GM21367 (cell line): ENCODE measurements at regions not wholly inside any gene's neighbourhood (a gene's known extent, or its start where the extent isn't known, plus 50 kb on each side); places are given as distances from the start of the nearest gene placed in this dataset.
A peak's percentile ranks its signal among the peaks of the same experiment; 100 is the strongest.
"Not testable (repeated sequence)": the region's sequence is repeated elsewhere in the genome, so short reads cannot be mapped to it uniquely, and the experiment has no call there.

ENCODE experiments used
- ATAC-seq: cut with Tn5 transposase; IDR thresholded peaks from one replicate; pipeline ENCODE4 v1.9.1; 2021; ENCODE audit not compliant: unreplicated experiment

DNA sequence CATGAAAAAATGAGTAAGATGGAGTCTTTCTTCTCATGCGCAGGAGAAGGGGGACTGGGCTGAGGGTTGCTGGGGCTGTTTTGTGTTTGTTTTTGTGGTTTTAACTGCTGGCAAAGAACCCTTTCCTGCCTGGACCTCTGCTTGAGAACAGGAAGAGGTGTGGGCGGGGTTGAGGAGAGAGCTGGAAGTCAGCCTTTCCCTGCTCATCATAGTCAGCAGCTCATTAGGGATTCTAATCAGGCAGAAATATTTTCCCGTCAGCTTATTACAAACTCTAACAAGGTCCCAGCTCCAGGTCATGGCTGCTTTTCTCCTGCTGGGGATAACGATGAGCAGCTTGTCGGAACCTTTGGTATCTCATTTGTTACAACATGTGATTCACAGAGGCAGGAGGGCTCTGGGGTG is 185.0 kb upstream of the NRXN3 start:
- ATAC-seq, result no peak

DNA sequence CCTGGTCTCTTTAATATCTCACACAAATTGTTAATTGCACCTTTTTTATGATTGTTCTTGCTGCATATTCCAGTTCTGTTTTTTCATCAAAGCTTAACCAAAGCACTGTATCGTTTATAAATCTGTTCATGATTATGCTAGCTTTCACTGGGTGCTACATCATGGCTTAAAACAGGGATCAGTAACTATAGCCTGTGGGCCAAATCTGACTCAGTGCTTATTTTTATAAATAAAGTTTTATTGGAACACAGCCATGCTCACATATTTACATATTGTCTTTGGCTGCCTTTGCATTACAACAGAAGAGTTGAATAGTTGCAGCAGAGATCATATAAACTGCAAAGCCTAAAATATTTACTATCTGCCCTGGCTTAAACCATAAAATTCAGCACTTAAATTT is 183.4 kb upstream of the NRXN3 start:
- no peak for ATAC-seq

DNA sequence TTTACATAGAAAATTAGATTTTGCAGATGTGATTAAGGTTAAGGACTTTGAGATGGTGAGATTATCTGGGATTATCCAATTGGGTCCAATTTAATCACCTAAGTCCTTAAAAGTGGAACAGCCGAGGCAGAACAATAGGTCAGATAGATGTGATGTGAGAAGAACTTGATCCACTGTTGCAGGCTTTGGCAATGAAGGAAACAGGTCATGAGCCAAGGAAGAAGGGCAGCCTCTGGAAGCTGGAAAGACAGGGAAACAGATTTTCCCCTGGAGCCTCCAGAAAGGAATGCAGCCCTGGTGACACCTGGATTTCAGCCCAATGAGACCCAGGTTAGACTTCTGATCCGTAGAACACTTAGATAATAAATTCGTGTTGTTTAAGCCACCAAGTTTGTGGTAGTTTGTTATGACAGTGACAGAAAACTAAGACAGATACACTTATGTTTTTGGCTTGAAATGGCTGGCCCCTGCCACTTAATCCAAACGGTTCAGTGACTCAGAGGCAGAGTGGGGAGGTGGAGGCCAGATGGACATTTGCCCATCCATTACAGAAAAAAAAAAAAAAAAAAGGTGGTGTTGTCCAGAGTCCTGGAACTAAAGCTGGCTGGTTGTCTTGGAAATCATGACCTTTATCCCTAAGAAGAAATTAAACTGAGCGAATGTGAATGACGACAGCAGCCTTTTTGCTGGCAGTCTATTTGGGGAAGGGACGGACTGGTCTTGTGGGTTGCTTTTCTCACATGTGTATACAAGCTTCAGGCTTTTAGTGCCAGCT is 181.9 kb upstream of the NRXN3 start:
- no peak for ATAC-seq

DNA sequence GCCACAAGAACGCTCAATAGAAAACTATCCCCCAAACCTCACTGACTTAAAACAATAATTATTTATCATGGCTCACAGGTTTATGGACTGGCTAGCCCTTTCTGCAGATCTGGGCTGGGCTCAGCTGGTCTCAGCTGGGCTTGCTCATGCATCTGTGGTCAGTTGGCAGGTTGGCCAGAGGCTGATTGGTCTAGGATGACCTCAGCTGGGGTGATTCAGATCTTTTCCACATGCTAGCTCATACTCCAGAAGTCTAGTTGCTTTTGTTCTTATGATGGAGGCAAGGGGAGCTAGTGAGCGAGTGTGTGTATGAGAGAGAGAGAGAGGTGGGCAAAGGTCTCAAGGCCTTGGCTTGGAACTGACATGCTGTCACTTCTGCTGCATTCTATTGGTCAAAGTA is 181.2 kb upstream of the NRXN3 start:
- ATAC-seq, result no peak

DNA sequence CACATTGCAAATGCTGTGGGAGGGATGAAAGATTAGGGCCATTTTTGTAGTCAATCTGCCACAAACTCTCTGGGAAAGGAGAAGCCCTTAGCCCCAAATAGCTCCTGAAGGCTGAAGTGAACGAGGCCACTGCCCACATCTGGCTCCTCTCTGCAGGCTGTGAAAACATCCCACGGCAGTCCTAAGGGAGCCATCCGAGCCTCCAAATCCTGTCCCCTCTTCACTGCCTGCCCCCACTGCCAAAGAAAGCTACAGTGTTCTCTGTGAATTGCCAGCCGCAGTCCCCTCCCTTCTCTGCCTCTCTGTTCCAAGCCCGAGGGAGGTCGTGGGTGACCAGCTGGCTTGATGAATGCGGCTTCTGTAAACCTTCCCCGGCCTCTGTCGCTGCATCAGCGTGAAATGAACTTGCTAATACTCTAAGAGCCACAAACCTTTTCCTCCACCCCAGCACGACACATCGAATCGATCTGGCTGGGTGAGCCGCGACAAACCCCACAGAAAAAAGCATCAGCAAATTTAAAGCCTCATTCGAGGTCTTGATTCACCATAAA is 180.7 kb upstream of the NRXN3 start:
- ATAC-seq, result no peak

DNA sequence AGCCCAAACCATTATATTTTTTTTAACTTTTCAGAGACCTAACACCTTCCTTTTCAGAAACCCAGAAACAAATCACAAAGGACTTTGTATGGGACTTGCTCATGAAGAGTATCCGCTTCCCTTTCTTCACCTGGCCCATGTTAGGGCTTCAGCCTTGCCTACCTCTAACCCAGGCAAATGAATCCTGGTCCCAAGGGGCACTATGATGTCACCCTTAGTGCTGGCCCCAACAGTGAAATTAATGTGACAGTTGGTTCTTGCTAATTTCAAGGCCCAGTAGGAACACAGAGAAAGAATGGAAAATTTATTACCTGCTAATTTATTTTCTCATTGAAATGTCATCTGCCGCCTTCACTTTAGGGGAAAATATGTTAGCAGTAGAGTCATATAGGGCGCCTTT is 179.8 kb upstream of the NRXN3 start:
- ATAC-seq, result no peak

DNA sequence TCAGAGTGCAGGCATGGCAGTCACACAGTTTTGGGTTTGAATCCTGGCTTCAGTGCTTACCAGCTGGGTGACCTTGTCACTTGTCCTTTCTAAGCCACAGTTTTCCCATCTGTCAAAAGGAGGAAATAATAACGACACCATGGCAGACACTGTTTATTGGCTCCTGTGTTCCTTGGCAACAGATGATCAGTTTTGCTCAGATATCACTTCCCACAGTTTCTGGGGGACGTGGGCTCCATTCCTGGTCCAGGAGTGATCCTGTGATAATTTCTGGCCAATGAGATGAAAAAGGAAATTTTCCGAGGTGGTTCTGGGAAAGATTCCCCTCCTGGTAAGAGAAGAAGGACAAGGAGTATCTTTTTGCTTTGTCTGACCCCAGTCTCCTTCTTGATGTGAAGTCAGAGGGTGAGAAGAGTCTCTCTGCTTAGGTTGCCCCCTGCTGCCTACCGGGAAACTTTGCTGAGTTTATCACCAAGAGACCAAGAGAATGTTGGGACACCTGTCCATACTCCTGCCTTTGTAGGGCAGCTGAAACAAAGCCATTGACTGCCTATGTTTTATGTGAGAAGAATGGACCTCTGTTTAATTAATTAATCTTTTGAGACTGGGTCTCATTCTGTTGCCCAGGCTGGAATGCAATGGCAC is 178.9 kb upstream of the NRXN3 start:
- ATAC-seq, result no peak

DNA sequence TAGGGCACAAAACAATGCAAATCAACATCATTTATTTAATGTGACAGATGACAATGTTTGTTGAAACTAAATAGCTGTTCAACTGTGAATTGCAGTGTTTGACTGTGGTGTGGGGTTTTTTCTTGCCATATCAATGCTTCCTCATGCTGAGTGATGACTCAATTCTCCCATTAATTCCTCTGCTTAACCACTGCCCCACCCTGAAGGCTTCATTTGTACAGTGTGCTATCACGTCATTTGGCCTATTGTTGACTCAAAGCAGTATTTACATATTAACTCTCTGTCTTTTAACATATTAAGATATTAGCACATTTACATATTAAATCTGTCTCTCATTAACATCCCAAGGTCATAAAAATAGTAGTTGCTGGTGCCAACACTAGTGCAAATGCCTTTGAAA is 164.8 kb upstream of the NRXN3 start:
- peak; percentile 64 for ATAC-seq

DNA sequence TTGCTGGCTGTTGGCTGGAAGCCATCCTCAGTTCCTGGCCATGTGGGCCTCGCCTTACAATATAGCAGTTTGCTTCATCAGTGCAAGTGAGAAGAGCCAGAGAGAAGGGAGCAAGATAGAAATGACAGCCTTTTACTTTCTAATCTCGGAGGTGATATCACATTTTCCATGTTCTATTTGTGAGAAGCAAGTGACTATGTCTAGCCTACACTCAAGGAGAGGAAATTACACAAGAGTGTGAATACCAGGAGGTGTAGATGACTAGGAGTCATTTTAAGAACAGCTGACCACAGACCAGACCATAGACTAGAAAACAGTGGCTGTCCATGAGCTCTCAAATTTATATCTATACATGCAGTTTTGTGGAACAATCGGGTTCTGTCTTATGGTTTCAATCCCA is 163.0 kb upstream of the NRXN3 start:
- no peak for ATAC-seq

DNA sequence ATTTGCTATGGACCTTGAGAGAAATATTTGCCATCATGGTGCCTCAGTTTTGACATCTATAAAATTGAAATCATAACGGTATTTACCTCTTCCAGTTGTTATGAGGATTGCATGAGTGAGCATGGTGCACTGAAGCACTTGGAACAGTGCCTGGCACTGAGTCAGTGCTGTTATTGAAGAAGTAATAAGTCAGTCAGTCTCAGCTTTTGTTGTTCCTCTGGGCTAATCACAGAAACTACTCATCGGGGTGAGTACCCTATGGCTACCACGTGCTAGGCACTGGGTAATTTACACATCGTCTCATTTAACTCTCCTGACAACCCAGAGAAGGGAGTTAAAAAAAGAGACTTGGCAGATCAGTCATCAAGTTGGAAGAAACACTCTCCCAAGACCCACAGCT is 159.5 kb upstream of the NRXN3 start:
- no peak for ATAC-seq

DNA sequence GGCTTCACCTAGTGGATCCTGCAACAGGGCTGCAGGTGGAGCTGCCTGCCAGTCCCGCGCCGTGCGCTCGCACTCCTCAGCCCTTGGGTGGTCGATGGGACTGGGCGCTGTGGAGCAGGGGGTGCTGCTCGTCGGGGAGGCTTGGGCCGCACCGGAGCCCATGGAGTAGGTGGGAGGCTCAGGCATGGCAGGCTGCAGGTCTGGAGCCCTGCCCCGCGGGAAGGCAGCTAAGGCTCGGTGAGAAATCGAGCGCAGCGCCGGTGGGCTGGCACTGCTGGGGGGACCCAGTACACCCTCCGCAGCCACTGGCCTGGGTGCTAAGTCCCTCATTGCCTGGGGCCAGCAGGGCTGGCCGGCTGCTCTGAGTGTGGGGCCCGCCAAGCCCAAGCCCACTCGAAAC is 156.3 kb upstream of the NRXN3 start:
- not testable (repeated sequence) for ATAC-seq

DNA sequence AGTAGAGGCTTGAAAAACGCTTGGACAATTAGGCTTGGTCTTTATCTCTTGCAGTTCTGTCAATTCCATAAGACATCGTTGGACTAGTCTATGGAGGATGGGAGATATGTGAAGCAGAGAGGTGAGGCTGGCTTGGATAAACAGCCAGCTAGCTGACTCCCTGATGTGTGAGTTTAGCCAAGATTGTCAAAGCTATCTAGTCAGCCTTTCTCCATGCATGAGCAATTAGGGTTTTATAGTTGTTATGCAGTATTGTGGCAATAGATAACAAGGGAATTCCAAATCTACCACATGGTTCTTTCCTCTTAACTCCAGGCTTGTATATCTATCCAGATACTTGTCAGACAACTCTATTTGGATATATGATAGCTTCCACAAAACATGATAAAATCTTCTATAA is 153.6 kb upstream of the NRXN3 start:
- no peak for ATAC-seq

DNA sequence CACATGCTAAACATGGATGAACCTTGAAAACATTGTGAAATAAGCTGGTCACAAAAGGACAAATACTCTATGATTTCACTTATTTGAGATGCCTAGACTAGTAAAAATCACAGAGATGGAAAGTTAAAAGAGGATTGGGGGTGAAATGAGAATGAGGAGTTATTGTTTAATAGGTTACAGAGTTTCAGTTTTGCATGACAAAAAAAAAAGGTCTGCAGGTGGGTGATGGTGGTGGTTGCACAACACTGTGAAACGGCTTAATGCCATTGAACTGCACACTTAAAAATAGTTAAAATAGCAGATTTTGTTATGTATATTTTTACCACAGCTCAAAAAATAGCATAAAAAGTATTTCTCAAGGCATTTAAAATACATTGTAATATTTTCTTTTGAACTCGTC is 151.9 kb upstream of the NRXN3 start:
- no peak for ATAC-seq

DNA sequence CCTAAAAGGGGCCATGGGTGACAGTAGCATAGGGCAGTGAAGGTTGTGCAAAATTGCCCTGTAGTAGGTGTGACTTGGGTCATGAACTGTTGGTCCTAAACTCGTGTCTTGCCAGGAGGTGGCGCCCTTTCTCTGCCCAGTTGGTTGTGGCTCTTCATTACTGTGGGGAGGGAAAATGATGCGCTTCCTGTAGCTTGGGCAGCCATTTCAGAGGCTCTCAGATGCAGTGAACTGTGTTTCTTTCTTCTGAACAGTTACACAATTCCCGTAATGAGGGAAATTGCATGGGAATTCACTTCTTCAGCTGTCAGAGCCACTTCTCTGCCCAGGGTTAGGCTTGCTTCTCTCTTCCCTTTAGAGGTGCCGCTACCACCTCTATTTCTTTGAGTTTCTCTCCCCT is 148.1 kb upstream of the NRXN3 start:
- peak; percentile 85 for ATAC-seq

DNA sequence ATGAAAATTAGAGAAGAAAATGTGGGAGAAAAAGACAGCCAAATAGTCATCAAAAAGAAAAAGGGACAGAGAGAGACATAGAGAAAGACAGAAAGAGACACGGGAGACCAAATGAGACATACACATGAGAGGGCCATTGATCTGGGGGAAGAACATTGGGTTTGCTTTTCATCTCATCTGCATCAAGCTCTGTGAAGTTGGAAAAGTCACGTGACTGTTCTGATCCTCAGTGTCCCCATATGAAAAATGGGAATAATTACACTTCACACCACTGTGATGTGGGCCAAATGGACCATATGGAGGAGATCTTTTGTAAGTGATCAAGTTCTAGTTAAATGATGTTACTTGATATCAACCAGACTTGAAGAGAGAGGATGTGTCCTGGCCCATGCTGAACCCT is 147.1 kb upstream of the NRXN3 start:
- ATAC-seq, result no peak

DNA sequence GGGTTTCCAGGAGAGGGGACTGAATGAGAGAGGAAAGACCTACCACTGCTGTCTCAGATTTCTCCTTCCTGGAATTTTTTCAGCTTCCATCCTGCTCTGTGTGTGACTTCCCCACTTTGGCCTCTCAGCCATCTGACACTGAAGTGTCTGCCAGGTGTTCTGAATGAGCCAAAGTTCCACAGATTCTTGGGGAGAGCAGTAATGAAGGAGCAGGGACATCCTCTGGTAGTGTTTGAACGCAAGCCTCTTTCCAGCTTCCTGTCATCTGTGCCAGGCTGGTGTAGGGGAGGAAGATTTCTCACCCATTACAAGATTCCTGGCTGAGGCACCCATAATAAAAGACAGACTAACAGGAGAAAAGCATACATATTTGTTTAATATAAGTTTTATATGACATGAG is 141.7 kb upstream of the NRXN3 start:
- ATAC-seq, result no peak

DNA sequence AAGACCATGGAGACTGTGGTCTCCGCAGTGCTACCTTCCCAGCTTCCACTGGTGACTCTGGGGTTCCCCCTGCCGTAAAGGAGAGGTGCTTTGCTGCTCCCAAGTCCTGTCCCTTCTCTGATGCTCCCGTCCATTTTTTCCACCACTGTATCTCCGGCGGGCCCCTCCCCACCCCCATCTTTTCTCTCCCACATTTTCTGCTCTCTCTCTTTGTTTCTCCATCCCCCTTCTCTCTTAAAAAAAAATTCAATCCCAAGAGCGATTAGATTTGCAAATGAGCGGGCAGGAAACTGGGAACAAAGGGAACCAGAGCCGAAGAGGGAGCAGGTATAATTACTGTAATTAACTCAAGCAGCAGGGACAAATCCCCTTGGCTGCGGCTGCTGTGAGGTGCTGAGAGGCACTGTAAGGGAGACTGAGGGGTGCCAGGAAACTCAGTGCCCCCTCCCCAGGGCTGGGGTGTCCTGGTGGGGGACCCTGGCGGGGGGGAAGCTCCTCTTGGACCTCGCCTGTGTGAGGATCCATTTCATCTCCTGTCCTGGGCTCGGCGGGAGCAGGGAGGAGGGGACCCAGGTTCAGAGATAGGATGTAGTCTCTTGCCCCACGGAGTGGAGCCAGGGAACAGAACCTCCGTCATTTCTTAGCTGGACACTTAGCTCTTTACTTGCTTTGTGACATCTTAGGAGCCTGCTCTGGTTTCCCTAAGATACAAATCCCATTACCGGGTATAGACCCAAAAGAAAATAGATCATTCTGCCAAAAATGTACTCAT is 140.4 kb upstream of the NRXN3 start:
- ATAC-seq, result no peak

DNA sequence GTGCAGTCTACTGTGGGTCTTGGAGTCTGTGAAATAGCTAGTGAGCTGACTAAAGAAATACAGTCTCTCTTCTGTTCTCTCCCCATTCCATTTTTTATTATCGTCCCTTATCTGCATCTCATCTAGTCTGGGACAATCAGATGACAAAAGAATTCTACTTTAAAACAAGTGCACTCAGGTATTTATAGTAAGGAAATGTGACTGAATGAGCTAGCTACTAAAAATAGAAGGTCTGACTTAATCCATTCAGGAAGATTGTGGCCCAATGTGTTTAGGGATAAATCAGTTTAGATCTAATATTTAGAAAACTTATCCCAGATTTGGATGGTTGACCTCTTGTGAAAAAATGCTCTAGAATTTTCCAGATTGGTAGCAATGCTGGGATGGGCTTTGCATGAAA is 126.8 kb upstream of the NRXN3 start:
- no peak for ATAC-seq

DNA sequence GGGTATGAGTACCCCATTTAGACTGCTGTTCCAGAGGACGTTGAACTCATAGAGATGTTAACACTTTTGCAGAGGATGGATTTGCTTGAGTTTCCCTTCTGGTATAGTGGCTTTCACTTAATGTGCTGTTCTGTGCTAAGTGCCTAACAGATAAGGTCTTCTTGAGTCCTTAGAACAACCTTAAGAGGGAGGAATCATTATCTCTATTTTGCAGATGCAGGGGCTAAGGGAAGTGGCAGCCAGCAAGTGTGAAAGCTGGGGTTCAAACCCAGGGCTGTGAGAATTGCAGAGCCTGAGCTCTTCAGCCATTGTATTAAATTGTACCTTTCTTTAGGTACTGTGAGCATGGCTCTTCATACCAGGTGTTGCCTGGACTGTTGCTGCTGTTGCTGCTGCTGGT is 122.1 kb upstream of the NRXN3 start:
- ATAC-seq, result no peak

DNA sequence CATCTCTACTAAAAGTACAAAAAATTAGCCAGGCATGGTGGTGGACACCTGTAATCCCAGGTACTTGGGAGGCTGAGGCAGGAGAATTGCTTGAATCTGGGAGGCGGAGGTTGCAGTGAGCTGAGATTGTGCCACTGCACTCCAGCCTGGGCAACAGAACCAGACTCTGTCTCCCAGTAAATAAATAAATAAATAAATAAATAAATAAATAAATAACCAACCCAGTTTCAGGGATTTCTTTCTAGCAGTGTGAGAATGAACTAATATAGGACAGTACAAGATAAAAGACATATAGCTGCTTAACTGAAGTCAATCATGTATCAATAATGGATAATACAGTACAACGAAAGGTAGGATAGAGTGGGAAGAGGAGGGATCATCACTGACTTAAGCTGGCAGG is 113.3 kb upstream of the NRXN3 start:
- ATAC-seq, result not testable (repeated sequence)

DNA sequence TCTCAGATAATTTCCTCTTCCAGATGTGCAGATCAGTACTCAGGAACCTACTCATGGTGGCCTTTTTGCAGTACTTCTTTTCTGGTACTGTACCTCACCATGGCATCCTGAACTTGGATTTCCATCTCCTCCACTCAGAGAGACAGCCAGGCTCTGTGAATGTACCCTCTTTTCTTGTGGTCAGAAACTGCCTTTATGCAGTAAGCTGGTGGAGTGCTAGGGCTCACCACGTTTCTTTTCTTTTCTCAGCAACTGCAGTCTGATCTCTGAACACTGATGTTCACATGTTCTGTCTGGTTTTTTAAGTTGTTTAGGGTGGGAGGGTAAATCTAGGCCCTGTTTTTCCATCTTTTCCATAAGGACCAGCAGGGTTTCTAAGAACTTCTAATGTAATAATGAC is 99.8 kb upstream of the NRXN3 start:
- no peak for ATAC-seq

DNA sequence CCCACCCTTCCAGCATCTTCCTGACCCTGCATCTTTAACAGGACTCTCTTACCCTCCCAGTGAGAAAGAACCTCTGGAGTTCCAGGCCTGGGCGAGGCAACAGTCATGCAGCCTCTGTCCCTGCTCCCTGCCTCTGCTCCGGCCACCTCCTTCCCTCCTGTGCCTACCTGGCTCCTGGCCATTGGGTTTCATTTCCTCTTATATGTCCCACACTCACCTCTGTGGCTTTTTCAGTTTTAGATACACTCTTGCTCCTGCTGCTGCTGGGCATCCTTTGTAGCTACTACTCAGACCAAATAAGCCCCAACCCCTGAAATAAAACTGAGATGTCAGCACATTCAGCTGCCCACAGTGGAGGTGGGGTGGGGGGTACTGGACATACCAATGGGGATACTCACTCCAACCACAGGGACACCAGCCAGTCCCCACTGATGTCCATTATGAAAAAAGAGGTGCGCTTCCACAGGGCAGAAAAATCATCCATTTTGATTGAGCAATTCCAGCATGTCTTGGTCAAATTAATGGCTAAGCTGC is 99.1 kb upstream of the NRXN3 start:
- no peak for ATAC-seq
